GM21367 (cell line): ENCODE measurements at regions not wholly inside any gene's neighbourhood (a gene's known extent, or its start where the extent isn't known, plus 50 kb on each side); places are given as distances from the start of the nearest gene placed in this dataset.

Source experiments
- ATAC-seq: cut with Tn5 transposase; IDR thresholded peaks from one replicate; pipeline ENCODE4 v1.9.1; 2021; ENCODE audit not compliant: unreplicated experiment

GRCh38 chr9:108681851-108682590 lies 173.8 kb downstream of the ACTL7B start:
- ATAC-seq = no peak

GRCh38 chr9:108680946-108681345 lies 174.8 kb downstream of the ACTL7B start:
- ATAC-seq = no peak

GRCh38 chr9:108677776-108678175 lies 178.0 kb downstream of the ACTL7B start:
- no peak for ATAC-seq

GRCh38 chr9:108676355-108676754 lies 179.4 kb downstream of the ACTL7B start:
- ATAC-seq = no peak

- no peak for ATAC-seq
Observed at GRCh38 chr9:108675708-108676107, 180.1 kb downstream of the ACTL7B start.

GRCh38 chr9:108674766-108675530 lies 180.8 kb downstream of the ACTL7B start:
- ATAC-seq = no peak

GRCh38 chr9:108673386-108673785 lies 182.4 kb downstream of the ACTL7B start:
- no peak for ATAC-seq

- ATAC-seq = no peak
Observed at GRCh38 chr9:108672475-108673190, 183.2 kb downstream of the ACTL7B start.

GRCh38 chr9:108671794-108672193 lies 184.0 kb downstream of the ACTL7B start:
- ATAC-seq = no peak

GRCh38 chr9:108671176-108671575 lies 184.6 kb downstream of the ACTL7B start:
- ATAC-seq = no peak

- ATAC-seq = no peak
Observed at GRCh38 chr9:108668938-108669335, 186.8 kb downstream of the ACTL7B start.

GRCh38 chr9:108668191-108668937 lies 187.4 kb downstream of the ACTL7B start:
- ATAC-seq = no peak

GRCh38 chr9:108666240-108666784 lies 189.5 kb downstream of the ACTL7B start:
- ATAC-seq = no peak

- no peak for ATAC-seq
Observed at GRCh38 chr9:108665521-108666239, 190.1 kb downstream of the ACTL7B start.

GRCh38 chr9:108664309-108665255 lies 191.2 kb downstream of the ACTL7B start:
- ATAC-seq = no peak

GRCh38 chr9:108663422-108663821 lies 192.4 kb downstream of the ACTL7B start:
- no peak for ATAC-seq

- ATAC-seq = no peak
Observed at GRCh38 chr9:108662956-108663355, 192.8 kb downstream of the ACTL7B start.

- no peak for ATAC-seq
Observed at GRCh38 chr9:108662091-108662875, 193.5 kb downstream of the ACTL7B start.
